ENCODE measurements at regions not wholly inside any gene's neighbourhood (a gene's known extent, or its start where the extent isn't known, plus 50 kb on each side); places are given as distances from the start of the nearest gene placed in this dataset.

DNA sequence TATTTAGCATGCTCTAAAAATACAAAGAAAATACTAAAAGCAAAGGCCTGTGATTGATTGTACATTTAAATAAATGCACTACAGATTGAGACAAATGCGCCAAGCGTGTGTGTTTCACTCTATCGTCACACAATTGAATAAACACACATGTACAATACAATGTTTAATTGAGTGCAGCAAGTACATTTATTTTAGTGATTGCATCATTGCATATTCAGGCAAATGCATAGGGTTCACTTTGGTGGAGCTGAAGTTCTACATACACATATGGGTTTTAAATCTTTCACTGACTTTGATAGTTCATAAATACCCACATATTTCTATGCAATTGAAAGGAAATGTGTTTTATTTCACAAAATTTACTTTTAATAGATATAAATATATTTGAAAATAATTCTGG, 750.6 kb upstream of the MMS22L start:
- H3K4me3 ChIP-seq (ENCODE audit: low read depth, low read length): no peak overlapping the region
- TF ChIP-seq, protein P1, sequence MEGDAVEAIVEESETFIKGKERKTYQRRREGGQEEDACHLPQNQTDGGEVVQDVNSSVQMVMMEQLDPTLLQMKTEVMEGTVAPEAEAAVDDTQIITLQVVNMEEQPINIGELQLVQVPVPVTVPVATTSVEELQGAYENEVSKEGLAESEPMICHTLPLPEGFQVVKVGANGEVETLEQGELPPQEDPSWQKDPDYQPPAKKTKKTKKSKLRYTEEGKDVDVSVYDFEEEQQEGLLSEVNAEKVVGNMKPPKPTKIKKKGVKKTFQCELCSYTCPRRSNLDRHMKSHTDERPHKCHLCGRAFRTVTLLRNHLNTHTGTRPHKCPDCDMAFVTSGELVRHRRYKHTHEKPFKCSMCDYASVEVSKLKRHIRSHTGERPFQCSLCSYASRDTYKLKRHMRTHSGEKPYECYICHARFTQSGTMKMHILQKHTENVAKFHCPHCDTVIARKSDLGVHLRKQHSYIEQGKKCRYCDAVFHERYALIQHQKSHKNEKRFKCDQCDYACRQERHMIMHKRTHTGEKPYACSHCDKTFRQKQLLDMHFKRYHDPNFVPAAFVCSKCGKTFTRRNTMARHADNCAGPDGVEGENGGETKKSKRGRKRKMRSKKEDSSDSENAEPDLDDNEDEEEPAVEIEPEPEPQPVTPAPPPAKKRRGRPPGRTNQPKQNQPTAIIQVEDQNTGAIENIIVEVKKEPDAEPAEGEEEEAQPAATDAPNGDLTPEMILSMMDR (IDR thresholded peaks at IDR 0.05; ENCODE audit: low read depth, low read length): no peak

DNA sequence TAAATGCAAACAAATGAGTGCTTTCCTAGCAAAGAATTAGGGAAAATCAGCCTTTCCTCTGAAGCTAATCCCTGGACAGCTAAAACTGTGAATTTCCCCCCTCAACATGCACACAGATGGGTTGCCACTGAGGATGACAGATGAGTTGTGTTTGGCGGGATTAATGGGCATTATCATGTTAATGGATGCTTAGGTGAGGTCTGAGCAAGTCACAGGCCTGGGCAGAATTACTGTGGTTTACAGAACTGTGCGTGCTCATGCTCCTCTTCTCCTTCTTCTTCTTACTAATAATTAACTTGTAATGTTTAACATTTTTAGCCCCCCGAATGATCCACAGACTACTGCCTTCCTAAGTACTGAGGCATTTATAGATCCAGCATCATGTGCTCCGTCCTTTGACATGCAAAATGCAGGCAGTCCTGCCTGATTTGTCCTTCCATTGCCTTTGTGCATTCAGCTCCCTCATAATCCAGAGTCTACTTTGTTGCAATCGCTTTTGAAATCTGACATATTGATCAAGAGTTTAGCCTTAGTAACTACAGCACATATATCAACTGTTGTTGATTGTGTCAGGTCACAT, 753.4 kb upstream of the MMS22L start:
- TF ChIP-seq, protein P1 (IDR thresholded peaks at IDR 0.05; ENCODE audit: low read depth, low read length): no peak
- no peak overlapping the region for H3K4me3 ChIP-seq (ENCODE audit: low read depth, low read length)

DNA sequence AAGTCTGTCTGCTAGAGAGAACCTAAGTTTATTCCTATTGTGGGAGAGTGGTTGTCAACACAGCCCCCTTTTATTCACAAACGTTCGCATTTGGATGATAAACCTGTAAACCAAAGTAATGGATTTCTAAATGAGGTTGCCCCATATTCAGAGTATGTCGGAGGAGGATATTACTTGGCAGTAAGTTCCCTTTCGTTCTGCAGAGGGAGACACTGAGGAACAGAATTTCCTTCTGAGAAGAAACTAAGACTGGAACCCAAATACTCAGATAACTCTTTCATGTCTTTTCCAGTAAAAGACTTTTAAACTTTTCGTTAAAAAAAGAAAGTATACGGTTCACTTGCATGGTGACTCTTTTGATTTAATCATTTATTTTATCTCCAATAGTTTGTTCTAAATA, 754.6 kb upstream of the MMS22L start:
- TF ChIP-seq, protein P1 (IDR thresholded peaks at IDR 0.05; ENCODE audit: low read depth, low read length): no peak
- no peak overlapping the region for H3K4me3 ChIP-seq (ENCODE audit: low read depth, low read length)

DNA sequence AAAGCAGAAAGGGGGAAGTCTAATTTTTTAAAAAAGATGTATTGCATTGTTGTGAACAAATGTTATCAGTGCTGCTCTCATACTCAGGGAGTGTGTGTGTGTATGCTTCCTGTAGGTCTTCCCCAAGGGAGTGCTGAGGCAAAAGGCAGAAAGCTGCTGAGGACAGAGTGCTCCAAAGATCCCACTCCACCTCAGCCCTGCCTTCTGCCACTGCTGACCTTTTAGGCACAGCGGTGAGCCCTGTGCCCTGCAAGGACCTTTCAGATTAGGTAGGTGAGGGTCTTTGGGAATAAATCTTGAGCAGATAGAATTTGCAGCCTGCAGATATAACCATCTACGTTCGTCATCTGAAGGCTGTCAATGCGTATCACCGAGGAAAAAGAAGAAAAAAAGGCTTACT, 756.4 kb upstream of the MMS22L start:
- TF ChIP-seq, protein P1 (IDR thresholded peaks at IDR 0.05; ENCODE audit: low read depth, low read length): no peak
- no peak overlapping the region for H3K4me3 ChIP-seq (ENCODE audit: low read depth, low read length)

DNA sequence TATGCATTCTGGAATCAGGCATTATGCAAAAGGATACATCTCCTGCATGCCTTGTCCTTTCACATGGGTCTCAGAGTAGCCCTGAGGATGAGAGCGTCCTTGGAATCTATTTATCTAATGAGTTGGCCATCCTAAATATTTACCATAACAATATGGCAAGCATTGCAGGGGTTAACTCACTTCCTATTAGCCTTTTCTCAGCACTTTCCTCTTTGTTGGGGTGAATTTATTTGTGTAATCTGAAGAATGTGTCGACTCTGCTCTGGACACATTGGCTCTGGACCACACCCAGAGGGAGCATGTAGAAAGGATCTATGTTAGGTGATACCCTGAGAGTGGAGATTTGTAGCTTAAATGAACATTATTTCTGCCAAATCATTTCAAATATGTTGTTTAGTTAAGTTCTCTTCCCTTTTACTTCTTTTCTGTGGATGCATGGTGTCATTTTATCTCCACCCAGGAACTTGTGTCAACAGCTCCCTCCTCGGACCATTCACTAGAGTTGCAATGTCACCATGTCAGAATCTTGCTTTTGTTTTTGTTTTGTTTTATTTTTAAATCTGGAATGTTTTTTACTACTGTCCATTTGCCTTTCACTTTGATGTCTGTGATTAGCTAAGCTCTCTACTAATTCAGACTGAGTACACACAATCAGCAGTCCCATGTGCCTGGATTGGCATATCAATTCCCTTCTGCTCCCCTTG, 757.0 kb upstream of the MMS22L start:
- TF ChIP-seq, protein P1 (IDR thresholded peaks at IDR 0.05; ENCODE audit: low read depth, low read length): no peak
- H3K4me3 ChIP-seq (ENCODE audit: low read depth, low read length): no peak overlapping the region

DNA sequence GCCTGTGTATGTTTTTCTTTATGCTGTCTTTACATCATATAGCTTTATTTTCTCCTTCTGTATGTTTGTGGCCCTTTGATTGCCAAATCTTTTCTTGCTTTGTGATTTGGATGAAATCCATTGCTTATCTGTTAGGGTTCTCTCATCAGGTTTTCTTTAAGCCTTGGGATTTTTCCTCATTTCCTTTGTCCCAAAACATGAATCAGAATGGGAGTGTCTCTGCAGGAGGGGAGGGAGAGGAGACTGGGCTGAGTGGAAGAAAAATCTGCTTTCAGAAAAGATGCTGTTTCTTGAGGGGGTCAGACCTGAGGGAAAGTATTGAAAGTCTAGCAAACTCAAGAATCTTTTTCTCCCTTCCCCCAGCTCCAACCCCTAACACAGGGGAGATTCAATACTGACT, 758.0 kb upstream of the MMS22L start:
- no peak overlapping the region for H3K4me3 ChIP-seq (ENCODE audit: low read depth, low read length)
- TF ChIP-seq, protein P1 (IDR thresholded peaks at IDR 0.05; ENCODE audit: low read depth, low read length): no peak

DNA sequence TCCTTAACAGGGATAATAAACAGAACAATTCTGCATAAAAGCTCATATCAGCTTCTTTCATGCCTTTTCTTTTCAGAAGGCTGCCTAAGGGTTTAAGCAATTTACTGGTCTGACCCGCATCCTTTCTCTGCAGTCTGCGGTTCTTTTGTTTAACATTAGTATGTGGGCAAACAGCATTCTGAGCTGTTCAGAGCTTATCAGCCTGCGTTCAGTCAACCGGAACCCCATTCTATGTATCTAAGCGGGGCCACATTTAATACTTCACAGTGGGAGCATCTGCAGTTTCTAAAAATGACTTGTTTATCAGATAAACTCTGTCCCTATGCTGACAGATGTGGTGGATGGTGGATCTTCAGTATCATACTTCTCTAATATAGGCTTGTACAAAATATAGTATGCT, 758.9 kb upstream of the MMS22L start:
- TF ChIP-seq, protein P1 (IDR thresholded peaks at IDR 0.05; ENCODE audit: low read depth, low read length): no peak

More for the DNA sequence above, 758.9 kb upstream of the MMS22L start:
- no peak overlapping the region for H3K4me3 ChIP-seq (ENCODE audit: low read depth, low read length)

Data from WI38 (cell line).